ENCODE measurements at regions not wholly inside any gene's neighbourhood (a gene's known extent, or its start where the extent isn't known, plus 50 kb on each side); places are given as distances from the start of the nearest gene placed in this dataset.

GRCh38 chr15:98308117-98308516 lies 340.2 kb upstream of the IGF1R start:
- TF ChIP-seq RARB (CRISPR knock-in tag; IDR thresholded peaks at IDR 0.05) (no peak), CREB5 (CRISPR knock-in tag; IDR thresholded peaks at IDR 0.05; ENCODE audit: low read depth) (no peak), ZNF70 (CRISPR knock-in tag; IDR thresholded peaks at IDR 0.05) (no peak), ISL1 (CRISPR knock-in tag; IDR thresholded peaks at IDR 0.05) (no peak), SNAI2 (CRISPR knock-in tag; IDR thresholded peaks at IDR 0.05) (no peak), ARNTL (CRISPR knock-in tag; IDR thresholded peaks at IDR 0.05; ENCODE audit: borderline replicate concordance, low read depth) (no peak), PATZ1 (CRISPR knock-in tag; IDR thresholded peaks at IDR 0.05; ENCODE audit: borderline replicate concordance) (no peak), BACH2 (CRISPR knock-in tag; IDR thresholded peaks at IDR 0.05; ENCODE audit: borderline replicate concordance) (no peak)
